HepG2 (cell line): ENCODE measurements at regions not wholly inside any gene's neighbourhood (a gene's known extent, or its start where the extent isn't known, plus 50 kb on each side); places are given as distances from the start of the nearest gene placed in this dataset.

ENCODE experiments used
- ATAC-seq: fragments of 200-7000 bp; cut with Tn5 transposase; 3 replicates; pipeline ENCODE4 v1.9.1; 2020; ENCODE audit warnings: mild to moderate bottlenecking, moderate library complexity
- BruUV-seq: library from RNA; stranded (reverse); fragments of 400-500 nt; replicated peaks from 2 replicates; lab custom pipeline; 2021; lab: Mats Ljungman, UMichigan
- CTCF ChIA-PET: fragments of 300-600 bp; formaldehyde crosslinking; extraction: SDS; loops from one replicate; lab custom pipeline; 2021; ENCODE audit warnings: low total read pairs, inconsistent platforms, low intra/inter-chr PET ratio; lab: Yijun Ruan, JAX
- POLR2A ChIA-PET: fragments of 350-600 bp; sonication (Branson Sonifier 250); formaldehyde crosslinking; loops from one replicate; lab custom pipeline; 2020; ENCODE audit warnings: antibody characterized with exemption, inconsistent platforms; lab: Yijun Ruan, JAX
- DNase-seq: peaks from one replicate; pipeline ENCODE4 v3.0.0-alpha.2; 2015; ENCODE audit warnings: low spot score
- FAIRE-seq: peaks from 3 replicates; lab custom pipeline; 2011; peaks lifted over from hg19 to GRCh38; lab: Jason Lieb, UNC
- H2AFZ ChIP-seq: one replicate; pipeline ENCODE4 v1.6.1; 2011; ENCODE audit warnings: low read length, inconsistent platforms
- H3K27ac ChIP-seq: fragments of 300-600 bp; 3 replicates; pipeline ENCODE4 v1.8.0; 2011; ENCODE audit warnings: mixed run types, mild to moderate bottlenecking, mixed read lengths, low read length, inconsistent platforms; ENCODE audit not compliant: insufficient read depth; ENCODE audit errors: extremely low read length
- H3K27me3 ChIP-seq, 2 experiments: fragments of 200-600 bp in 1 of 2; 2 replicates in 1 of 2; 3 replicates in 1 of 2; pipeline versions ENCODE4 v1.6.0 to v1.8.0; 2011; ENCODE audit warnings: low read length in 2 of 2, mild to moderate bottlenecking in 2 of 2, moderate library complexity in 2 of 2, inconsistent platforms in 1 of 2; ENCODE audit not compliant: insufficient read depth in 2 of 2, control insufficient read depth in 1 of 2
- H3K36me3 ChIP-seq, 2 experiments: fragments of 200-600 bp in 1 of 2; replicated peaks in 1 of 2; 2 replicates in 1 of 2; 3 replicates in 1 of 2; pipeline versions ENCODE4 v1.5.1 to v1.8.0; 2011; ENCODE audit warnings: low read length in 2 of 2, inconsistent platforms in 1 of 2; ENCODE audit not compliant: insufficient read depth in 2 of 2, control insufficient read depth in 1 of 2
- H3K4me1 ChIP-seq: 2 replicates; pipeline ENCODE4 v1.5.1; 2012; ENCODE audit warnings: low read length, inconsistent platforms; ENCODE audit not compliant: insufficient read depth
- H3K4me2 ChIP-seq: 2 replicates; pipeline ENCODE4 v1.6.0; 2011; ENCODE audit warnings: low read depth, low read length, inconsistent platforms
- H3K4me3 ChIP-seq, 3 experiments: fragments of 200-600 bp in 1 of 3; sonication (generic), shearing (Covaris generic) in 1 of 3; replicated peaks in 1 of 3; 2 replicates each; pipeline ENCODE4 v1.5.1; 2011 to 2016; ENCODE audit warnings: low read length in 3 of 3, inconsistent platforms in 2 of 3, low read depth in 2 of 3, mild to moderate bottlenecking in 2 of 3, control low read depth in 1 of 3, mixed read lengths in 1 of 3; ENCODE audit not compliant: insufficient read depth in 1 of 3
- H3K79me2 ChIP-seq: one replicate; pipeline ENCODE4 v1.6.1; 2011; ENCODE audit warnings: low read length, inconsistent platforms; ENCODE audit not compliant: insufficient read depth
- H3K9ac ChIP-seq: 2 replicates; pipeline ENCODE4 v1.6.0; 2011; ENCODE audit warnings: mild to moderate bottlenecking, low read depth, low read length, inconsistent platforms; ENCODE audit not compliant: insufficient read depth
- H3K9me3 ChIP-seq: 2 replicates; pipeline ENCODE4 v1.5.1; 2012; ENCODE audit warnings: mild to moderate bottlenecking, low read length
- H4K20me1 ChIP-seq: 2 replicates; pipeline ENCODE4 v1.6.0; 2011; ENCODE audit warnings: inconsistent platforms, mild to moderate bottlenecking, low read length, moderate library complexity; ENCODE audit not compliant: insufficient read depth
- BCLAF1 ChIP-seq: fragments of 450-650 bp; IDR thresholded peaks from 2 replicates; pipeline ENCODE4 v1.6.1; 2017; ENCODE audit warnings: mild to moderate bottlenecking
- PATZ1 ChIP-seq: sonication (generic); formaldehyde crosslinking; IDR thresholded peaks from 2 replicates; pipeline ENCODE4 v1.4.0; 2020; ENCODE audit warnings: missing genetic modification reagents
- SSRP1 ChIP-seq: IDR thresholded peaks from 2 replicates; pipeline ENCODE4 v1.6.1; 2016; ENCODE audit warnings: control low read depth
- ZNF280D ChIP-seq: sonication (generic); formaldehyde crosslinking; IDR thresholded peaks from 2 replicates; pipeline ENCODE4 v1.5.1; 2020; ENCODE audit warnings: mild to moderate bottlenecking, missing genetic modification reagents
- WGBS: methylation state at CpG from one replicate; pipeline ENCODE4 v1.1.6; 2017; ENCODE audit warnings: low lambda C conversion rate; 5-methylcytosine and 5-hydroxymethylcytosine counted together
- in situ Hi-C: cut with HindIII; loops from 2 replicates; pipeline ENCODE4 v1.10.0; 2017; ENCODE audit warnings: low pct_unique_long_range_greater_than_20kb; ENCODE audit not compliant: extremely low pct_ligation_motif_present
- intact Hi-C: fragments of 100-400 bp; cut with micrococcal nuclease; formaldehyde crosslinking; loops from one replicate; pipeline ENCODE4 v1.10.0; 2022; ENCODE audit not compliant: unreplicated experiment

- Histone ChIP-seq H3K79me2 (no peaks in the 10 kb centered on the region), H3K9me3 (peaks cover 73% of the 10 kb centered on the region), H3K36me3 (no peaks in the 10 kb centered on the region), H4K20me1 (no peaks in the 10 kb centered on the region), H3K4me1 (no peaks in the 10 kb centered on the region), H3K27me3 (no peaks in the 10 kb centered on the region), H3K27ac (no peak overlapping the region), H3K4me3 (no peak overlapping the region), H3K9ac (no peak overlapping the region), H3K4me2 (no peak overlapping the region), H2AFZ (no peak overlapping the region)
- no TSS peak for BruUV-seq
- ChIA-PET CTCF (no interaction called here), POLR2A (no interaction called here)
- WGBS: 0% methylated on average over 2 of the region's 5 CpGs
- FAIRE-seq (no peak), ATAC-seq (no peak), DNase-seq (no peak)
- intact Hi-C loops: no loop called here
- TF ChIP-seq BCLAF1: no peak
- TF ChIP-seq SSRP1 (CRISPR knock-in tag): no peak
- TF ChIP-seq ZNF280D (CRISPR knock-in tag): no peak
- no peak for TF ChIP-seq PATZ1
- in situ Hi-C loops: no loop called here
These were observed 567.8 kb upstream of the ID4 start for GRCh38 chr6:19269341-19269898.
